Activated CD8-positive, alpha-beta T cell treated with anti-CD3 and anti-CD28 coated beads for 36 hours (primary cell): ENCODE measurements at regions not wholly inside any gene's neighbourhood (a gene's known extent, or its start where the extent isn't known, plus 50 kb on each side); places are given as distances from the start of the nearest gene placed in this dataset.

ENCODE experiments used
- ATAC-seq: fragments of 200-7000 bp; cut with Tn5 transposase; one replicate; pipeline ENCODE4 v1.10.0; 2021; ENCODE audit warnings: mild to moderate bottlenecking, moderate library complexity
- CTCF ChIA-PET: fragments of 350-600 bp; sonication (Branson Sonifier 250); formaldehyde crosslinking; loops from one replicate; lab custom pipeline; 2021; ENCODE audit warnings: antibody characterized with exemption; lab: Charles Lee
- POLR2A ChIA-PET: fragments of 350-600 bp; sonication (Branson Sonifier 250); formaldehyde crosslinking; loops from one replicate; lab custom pipeline; 2021; ENCODE audit warnings: antibody characterized with exemption; lab: Charles Lee
- DNase-seq: peaks from one replicate; pipeline ENCODE4 v3.0.0-alpha.2; 2020
- H3K27ac Mint-ChIP-seq: one replicate; pipeline ENCODE4 v1.8.0; 2021; ENCODE audit warnings: mild to moderate bottlenecking, mixed read lengths
- H3K27me3 Mint-ChIP-seq: one replicate; pipeline ENCODE4 v1.8.0; 2021; ENCODE audit warnings: mixed read lengths
- H3K36me3 Mint-ChIP-seq: one replicate; pipeline ENCODE4 v1.8.0; 2021; ENCODE audit warnings: low read depth, mixed read lengths
- H3K4me1 Mint-ChIP-seq: one replicate; pipeline ENCODE4 v1.8.0; 2021; ENCODE audit warnings: low read depth, mixed read lengths
- H3K4me3 Mint-ChIP-seq: one replicate; pipeline ENCODE4 v1.8.0; 2021; ENCODE audit warnings: mild to moderate bottlenecking, moderate library complexity, mixed read lengths
- H3K9me3 Mint-ChIP-seq: one replicate; pipeline ENCODE4 v1.8.0; 2021; ENCODE audit warnings: mixed read lengths
- CTCF ChIP-seq: fragments of 200-600 bp; IDR thresholded peaks from one replicate; pipeline ENCODE4 v1.8.0; 2022; ENCODE audit warnings: antibody characterized with exemption, mild to moderate bottlenecking
- intact Hi-C: fragments of 100-400 bp; cut with micrococcal nuclease; formaldehyde crosslinking; loops from one replicate; pipeline ENCODE4 v1.10.0; 2022

- H3K27me3 Mint-ChIP-seq: peaks cover 1% of the 10 kb centered on the region
- no peak for TF ChIP-seq CTCF
- no peak for ATAC-seq
- H3K9me3 Mint-ChIP-seq: no peaks in the 10 kb centered on the region
- intact Hi-C loops: no loop called here
- no peaks in the 10 kb centered on the region for H3K36me3 Mint-ChIP-seq
- no peaks in the 10 kb centered on the region for H3K4me1 Mint-ChIP-seq
- CTCF ChIA-PET: no interaction called here
- no peak for DNase-seq
- POLR2A ChIA-PET: no interaction called here
- no peak overlapping the region for H3K27ac Mint-ChIP-seq
- H3K4me3 Mint-ChIP-seq: no peak overlapping the region
Measured at GRCh38 chr15:96578393-96578792, 247.9 kb downstream of the NR2F2 start.

- ATAC-seq: no peak
- intact Hi-C loops: no loop called here
Measured at GRCh38 chr15:96581371-96581770, 250.9 kb downstream of the NR2F2 start.

GRCh38 chr15:96582473-96582872, 252.0 kb downstream of the NR2F2 start:
- ChIA-PET POLR2A (no interaction called here), CTCF (no interaction called here)
- Mint-ChIP-seq H3K4me3 (no peak overlapping the region), H3K9me3 (no peaks in the 10 kb centered on the region), H3K4me1 (no peaks in the 10 kb centered on the region), H3K36me3 (no peaks in the 10 kb centered on the region), H3K27ac (no peak overlapping the region), H3K27me3 (no peaks in the 10 kb centered on the region)
- intact Hi-C loops: no loop called here
- no peak for TF ChIP-seq CTCF
- no peak for ATAC-seq
- no peak for DNase-seq

More at GRCh38 chr15:96581371-96581770, 250.9 kb downstream of the NR2F2 start:
- Mint-ChIP-seq H3K27ac (no peak overlapping the region), H3K27me3 (no peaks in the 10 kb centered on the region), H3K4me3 (no peak overlapping the region), H3K36me3 (no peaks in the 10 kb centered on the region), H3K9me3 (no peaks in the 10 kb centered on the region), H3K4me1 (no peaks in the 10 kb centered on the region)
- DNase-seq: no peak
- TF ChIP-seq CTCF: no peak
- POLR2A ChIA-PET: no interaction called here
- CTCF ChIA-PET: no interaction called here

GRCh38 chr15:96583671-96584070, 253.2 kb downstream of the NR2F2 start:
- no peak for TF ChIP-seq CTCF
- intact Hi-C loops: no loop called here
- Mint-ChIP-seq H3K4me3 (no peak overlapping the region), H3K4me1 (no peaks in the 10 kb centered on the region), H3K36me3 (no peaks in the 10 kb centered on the region), H3K9me3 (no peaks in the 10 kb centered on the region), H3K27me3 (no peaks in the 10 kb centered on the region), H3K27ac (no peak overlapping the region)
- ChIA-PET POLR2A (no interaction called here), CTCF (no interaction called here)
- ATAC-seq (no peak), DNase-seq (no peak)

GRCh38 chr15:96585484-96586386, 255.2 kb downstream of the NR2F2 start:
- Mint-ChIP-seq H3K4me1 (no peaks in the 10 kb centered on the region), H3K4me3 (no peak overlapping the region), H3K36me3 (no peaks in the 10 kb centered on the region), H3K27me3 (no peaks in the 10 kb centered on the region), H3K9me3 (no peaks in the 10 kb centered on the region), H3K27ac (no peak overlapping the region)
- DNase-seq (no peak), ATAC-seq (no peak)
- intact Hi-C loops: no loop called here
- no peak for TF ChIP-seq CTCF
- ChIA-PET POLR2A (no interaction called here), CTCF (no interaction called here)
